GM12875 (cell line): ENCODE measurements at regions not wholly inside any gene's neighbourhood (a gene's known extent, or its start where the extent isn't known, plus 50 kb on each side); places are given as distances from the start of the nearest gene placed in this dataset.

Experiments used
- H3K4me3 ChIP-seq: one replicate; pipeline ENCODE4 v1.5.1; 2011; ENCODE audit warnings: low read depth, low read length, control low read depth
- TF ChIP-seq, protein P1 (sequence below): IDR thresholded peaks from 2 replicates; pipeline ENCODE4 v1.5.1; 2011; ENCODE audit warnings: low read depth, mild to moderate bottlenecking, control low read depth, inconsistent platforms, low read length, moderate library complexity, borderline replicate concordance; ENCODE audit not compliant: insufficient read depth

GRCh38 chr1:199752688-199753027, 274.9 kb upstream of the NR5A2 start:
- TF ChIP-seq, protein P1, sequence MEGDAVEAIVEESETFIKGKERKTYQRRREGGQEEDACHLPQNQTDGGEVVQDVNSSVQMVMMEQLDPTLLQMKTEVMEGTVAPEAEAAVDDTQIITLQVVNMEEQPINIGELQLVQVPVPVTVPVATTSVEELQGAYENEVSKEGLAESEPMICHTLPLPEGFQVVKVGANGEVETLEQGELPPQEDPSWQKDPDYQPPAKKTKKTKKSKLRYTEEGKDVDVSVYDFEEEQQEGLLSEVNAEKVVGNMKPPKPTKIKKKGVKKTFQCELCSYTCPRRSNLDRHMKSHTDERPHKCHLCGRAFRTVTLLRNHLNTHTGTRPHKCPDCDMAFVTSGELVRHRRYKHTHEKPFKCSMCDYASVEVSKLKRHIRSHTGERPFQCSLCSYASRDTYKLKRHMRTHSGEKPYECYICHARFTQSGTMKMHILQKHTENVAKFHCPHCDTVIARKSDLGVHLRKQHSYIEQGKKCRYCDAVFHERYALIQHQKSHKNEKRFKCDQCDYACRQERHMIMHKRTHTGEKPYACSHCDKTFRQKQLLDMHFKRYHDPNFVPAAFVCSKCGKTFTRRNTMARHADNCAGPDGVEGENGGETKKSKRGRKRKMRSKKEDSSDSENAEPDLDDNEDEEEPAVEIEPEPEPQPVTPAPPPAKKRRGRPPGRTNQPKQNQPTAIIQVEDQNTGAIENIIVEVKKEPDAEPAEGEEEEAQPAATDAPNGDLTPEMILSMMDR: no peak
- no peak overlapping the region for H3K4me3 ChIP-seq

DNA sequence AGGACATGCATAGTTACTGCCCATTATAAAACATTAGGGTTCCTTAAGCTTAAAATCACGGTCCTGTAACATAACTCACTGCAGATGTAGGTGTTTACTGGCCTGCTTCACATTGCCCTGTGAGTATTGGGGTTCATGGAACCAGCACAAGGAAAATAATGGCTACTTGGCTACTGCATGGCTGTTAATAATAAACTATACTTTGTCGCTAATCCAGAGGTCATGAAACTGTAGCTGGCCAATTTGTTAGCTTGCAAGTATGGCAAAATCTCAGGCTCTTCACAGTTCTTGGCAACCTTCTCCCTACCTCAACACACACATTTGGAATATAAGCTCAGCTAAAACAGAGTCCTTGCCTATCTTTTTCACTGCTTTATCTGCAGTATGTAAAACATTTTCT, 274.0 kb upstream of the NR5A2 start:
- TF ChIP-seq, protein P1: no peak
- no peak overlapping the region for H3K4me3 ChIP-seq

GRCh38 chr1:199756066-199756465, 271.4 kb upstream of the NR5A2 start:
- H3K4me3 ChIP-seq: no peak overlapping the region
- TF ChIP-seq, protein P1: no peak

- TF ChIP-seq, protein P1: no peak
- H3K4me3 ChIP-seq: no peak overlapping the region
Measured at GRCh38 chr1:199758626-199759255, 268.8 kb upstream of the NR5A2 start.

- no peak overlapping the region for H3K4me3 ChIP-seq
- TF ChIP-seq, protein P1: no peak
Measured at GRCh38 chr1:199759268-199759730, 268.2 kb upstream of the NR5A2 start.

- H3K4me3 ChIP-seq: no peak overlapping the region
- TF ChIP-seq, protein P1: no peak
Measured at GRCh38 chr1:199762572-199762971, 264.9 kb upstream of the NR5A2 start.

GRCh38 chr1:199766218-199766792, 261.2 kb upstream of the NR5A2 start:
- H3K4me3 ChIP-seq: no peak overlapping the region
- TF ChIP-seq, protein P1: no peak
